ENCODE measurements at regions not wholly inside any gene's neighbourhood (a gene's known extent, or its start where the extent isn't known, plus 50 kb on each side); places are given as distances from the start of the nearest gene placed in this dataset.

GRCh38 chr13:112233256-112233655, 142.9 kb upstream of the SPACA7 start:
- no peak for DNase-seq (ENCODE audit: low spot score)
- in situ Hi-C loops (cut with MboI; ENCODE audit: low sequenced_read_pairs, unreplicated experiment) = no loop called here
- TF ChIP-seq CTCF (IDR thresholded peaks at IDR 0.05; ENCODE audit: borderline replicate concordance, control extremely low read depth, extremely low read depth, insufficient read depth, missing control alignments) = no peak

- in situ Hi-C loops (cut with MboI; ENCODE audit: low sequenced_read_pairs, unreplicated experiment) = no loop called here
- no peak for TF ChIP-seq CTCF (IDR thresholded peaks at IDR 0.05; ENCODE audit: borderline replicate concordance, control extremely low read depth, extremely low read depth, insufficient read depth, missing control alignments)
- DNase-seq (ENCODE audit: low spot score) = no peak
Observed at GRCh38 chr13:112233716-112234115, 142.4 kb upstream of the SPACA7 start.

GRCh38 chr13:112234131-112234875, 141.9 kb upstream of the SPACA7 start:
- TF ChIP-seq CTCF (IDR thresholded peaks at IDR 0.05; ENCODE audit: borderline replicate concordance, control extremely low read depth, extremely low read depth, insufficient read depth, missing control alignments) = no peak
- no peak for DNase-seq (ENCODE audit: low spot score)
- in situ Hi-C loops (cut with MboI; ENCODE audit: low sequenced_read_pairs, unreplicated experiment) = no loop called here

- TF ChIP-seq CTCF (IDR thresholded peaks at IDR 0.05; ENCODE audit: borderline replicate concordance, control extremely low read depth, extremely low read depth, insufficient read depth, missing control alignments) = no peak
- DNase-seq (ENCODE audit: low spot score) = no peak
- in situ Hi-C loops (cut with MboI; ENCODE audit: low sequenced_read_pairs, unreplicated experiment) = no loop called here
Observed at GRCh38 chr13:112236016-112236415, 140.1 kb upstream of the SPACA7 start.

GRCh38 chr13:112236539-112237197, 139.5 kb upstream of the SPACA7 start:
- no peak for DNase-seq (ENCODE audit: low spot score)
- in situ Hi-C loops (cut with MboI; ENCODE audit: low sequenced_read_pairs, unreplicated experiment) = no loop called here
- TF ChIP-seq CTCF (IDR thresholded peaks at IDR 0.05; ENCODE audit: borderline replicate concordance, control extremely low read depth, extremely low read depth, insufficient read depth, missing control alignments) = no peak

GRCh38 chr13:112238436-112238995, 137.6 kb upstream of the SPACA7 start:
- DNase-seq (ENCODE audit: low spot score) = no peak
- in situ Hi-C loops (cut with MboI; ENCODE audit: low sequenced_read_pairs, unreplicated experiment) = no loop called here
- TF ChIP-seq CTCF (IDR thresholded peaks at IDR 0.05; ENCODE audit: borderline replicate concordance, control extremely low read depth, extremely low read depth, insufficient read depth, missing control alignments) = no peak

Measured in GM13976 (cell line).